A549 (cell line): ENCODE measurements at regions not wholly inside any gene's neighbourhood (a gene's known extent, or its start where the extent isn't known, plus 50 kb on each side); places are given as distances from the start of the nearest gene placed in this dataset.

Experiments
- ATAC-seq, 2 experiments: fragments of 200-7000 bp in 1 of 2; fragments of >200 bp in 1 of 2; cut with Nextera tagmentation in 1 of 2; cut with Tn5 transposase in 1 of 2; 3 replicates each; pipeline versions ENCODE4 v1.8.0 to v1.9.1; 2018 to 2020; ENCODE audit warnings: mild to moderate bottlenecking in 1 of 2, moderate library complexity in 1 of 2
- CTCF ChIA-PET: fragments of 300-600 bp; sonication (Branson Sonifier 250); formaldehyde crosslinking; extraction: SDS; loops from one replicate; lab custom pipeline; 2021; ENCODE audit warnings: antibody characterized with exemption, inconsistent platforms; lab: Yijun Ruan, JAX
- POLR2A ChIA-PET: fragments of 350-600 bp; formaldehyde crosslinking; extraction: SDS; loops from one replicate; lab custom pipeline; 2021; ENCODE audit warnings: antibody characterized with exemption, inconsistent platforms; lab: Yijun Ruan, JAX
- DNase-seq, 2 experiments: peaks; one replicate each; pipeline versions ENCODE4 v3.0.0 to v3.0.0-alpha.2; 2011 to 2016; ENCODE audit warnings: low read depth in 1 of 2, low spot score in 1 of 2
- FAIRE-seq: peaks from 2 replicates; lab custom pipeline; 2011; peaks lifted over from hg19 to GRCh38; lab: Jason Lieb, UNC
- H3K27ac ChIP-seq, 2 experiments: fragments of >200 bp; sonication (Bioruptor Twin); formaldehyde crosslinking; 3 replicates each; pipeline ENCODE4 v1.5.1; 2016 to 2017
- H3K4me1 ChIP-seq: fragments of >200 bp; sonication (Bioruptor Twin); formaldehyde crosslinking; 3 replicates; pipeline ENCODE4 v1.6.1; 2016
- H3K4me2 ChIP-seq: fragments of >200 bp; sonication (Bioruptor Twin); formaldehyde crosslinking; 3 replicates; pipeline ENCODE4 v1.6.1; 2016
- H3K4me3 ChIP-seq: fragments of >200 bp; sonication (Bioruptor Twin); formaldehyde crosslinking; 3 replicates; pipeline ENCODE4 v1.5.1; 2016
- H3K9me3 ChIP-seq: fragments of >200 bp; sonication (Bioruptor Twin); formaldehyde crosslinking; 3 replicates; pipeline ENCODE4 v1.6.1; 2016
- BHLHE40 ChIP-seq: IDR thresholded peaks from 2 replicates; pipeline ENCODE4 v1.6.1; 2012; ENCODE audit warnings: low read depth, low read length, inconsistent platforms
- CBX2 ChIP-seq: fragments of 200-600 bp; sonication (generic); IDR thresholded peaks from 2 replicates; pipeline ENCODE4 v1.6.1; 2016; ENCODE audit warnings: low read depth, mild to moderate bottlenecking, borderline replicate concordance
- CEBPB ChIP-seq, 2 experiments: fragments of >200 bp in 1 of 2; sonication (Bioruptor Twin) in 1 of 2; formaldehyde crosslinking in 1 of 2; IDR thresholded peaks; 2 replicates each; pipeline ENCODE4 v1.6.1; 2012 to 2016
- CHD2 ChIP-seq: fragments of 150-350 bp; IDR thresholded peaks from 2 replicates; pipeline ENCODE4 v1.6.1; 2014; ENCODE audit warnings: low read length; ENCODE audit not compliant: partially characterized antibody
- CTCF ChIP-seq: fragments of >200 bp; sonication (Bioruptor Twin); formaldehyde crosslinking; IDR thresholded peaks from 3 replicates; pipeline ENCODE4 v1.5.1; 2016
- EHMT2 ChIP-seq: fragments of 200-600 bp; sonication (generic); IDR thresholded peaks from 2 replicates; pipeline ENCODE4 v1.6.1; 2016; ENCODE audit warnings: antibody characterized with exemption, low read depth, mild to moderate bottlenecking, moderate library complexity
- EP300 ChIP-seq, 2 experiments: fragments of >200 bp; sonication (Bioruptor Twin); formaldehyde crosslinking; IDR thresholded peaks; 2 replicates in 1 of 2; 3 replicates in 1 of 2; pipeline ENCODE4 v1.6.1; 2016 to 2017
- FOSL2 ChIP-seq, 2 experiments: fragments of 450-650 bp in 1 of 2; fragments of >200 bp in 1 of 2; sonication (Bioruptor Twin) in 1 of 2; formaldehyde crosslinking; IDR thresholded peaks; 2 replicates each; pipeline versions ENCODE4 v1.5.0 to v1.6.1; 2016 to 2020; ENCODE audit warnings: mild to moderate bottlenecking in 1 of 2, moderate library complexity in 1 of 2
- HDAC2 ChIP-seq: fragments of 200-600 bp; sonication (generic); IDR thresholded peaks from 2 replicates; pipeline ENCODE4 v1.6.1; 2016
- HES2 ChIP-seq: fragments of >200 bp; sonication (Bioruptor Twin); formaldehyde crosslinking; IDR thresholded peaks from 2 replicates; pipeline ENCODE4 v1.6.1; 2016
- HEYL ChIP-seq: fragments of 250-450 bp; sonication (Bioruptor Pico); IDR thresholded peaks from 2 replicates; pipeline ENCODE4 v1.8.0; 2021; ENCODE audit warnings: mild to moderate bottlenecking, moderate library complexity
- HMGXB4 ChIP-seq: fragments of 250-450 bp; sonication (Bioruptor Pico); IDR thresholded peaks from 2 replicates; pipeline ENCODE4 v1.5.0; 2021; ENCODE audit warnings: mild to moderate bottlenecking, moderate library complexity, borderline replicate concordance
- POLR2AphosphoS2 ChIP-seq: conservative IDR thresholded peaks from 2 replicates; pipeline ENCODE4 v1.6.1; 2012; ENCODE audit warnings: low read length, improper control_type of control experiment, inconsistent platforms
- RARB ChIP-seq: fragments of 250-450 bp; sonication (Bioruptor Pico); IDR thresholded peaks from 2 replicates; pipeline ENCODE4 v1.8.0; 2021; ENCODE audit warnings: mild to moderate bottlenecking, moderate library complexity
- RCOR1 ChIP-seq: fragments of 150-350 bp; IDR thresholded peaks from 2 replicates; pipeline ENCODE4 v1.6.1; 2014; ENCODE audit warnings: antibody characterized with exemption, low read length, low read depth
- RNF2 ChIP-seq: fragments of 200-600 bp; sonication (generic); IDR thresholded peaks from 2 replicates; pipeline ENCODE4 v1.6.1; 2016; ENCODE audit warnings: low read depth, mild to moderate bottlenecking, antibody characterized with exemption, moderate library complexity, borderline replicate concordance
- TFCP2L1 ChIP-seq: fragments of 250-450 bp; sonication (Bioruptor Pico); IDR thresholded peaks from 2 replicates; pipeline ENCODE4 v1.5.0; 2021; ENCODE audit warnings: mild to moderate bottlenecking
- TP53 ChIP-seq: fragments of 250-450 bp; sonication (Bioruptor Pico); IDR thresholded peaks from 2 replicates; pipeline ENCODE4 v1.5.0; 2021; ENCODE audit warnings: mild to moderate bottlenecking, moderate library complexity
- ZFP36 ChIP-seq: fragments of 450-650 bp; IDR thresholded peaks from 2 replicates; pipeline ENCODE4 v1.6.1; 2014; ENCODE audit warnings: borderline replicate concordance; ENCODE audit not compliant: partially characterized antibody
- WGBS: methylation state at CpG from one replicate; pipeline ENCODE4 v1.1.6; 2017; ENCODE audit errors: missing lambda C conversion rate; 5-methylcytosine and 5-hydroxymethylcytosine counted together
- TF ChIP-seq, protein P1 (sequence below): fragments of 250-450 bp; sonication (Bioruptor Pico); IDR thresholded peaks from 2 replicates; pipeline ENCODE4 v1.5.0; 2020; ENCODE audit warnings: low read depth, mild to moderate bottlenecking, moderate library complexity

GRCh38 chr12:80045594-80045993 lies 53.7 kb upstream of the OTOGL start:
- no peak overlapping the region for H3K4me3 ChIP-seq
- H3K9me3 ChIP-seq, result no peaks in the 10 kb centered on the region
- no peak for TF ChIP-seq HMGXB4 (CRISPR knock-in tag)
- no peak for TF ChIP-seq EHMT2
- TF ChIP-seq HEYL (CRISPR knock-in tag), result no peak
- WGBS, result 49% methylated on average over 3 of the region's 3 CpGs
- ATAC-seq (no peak), DNase-seq (no peak), FAIRE-seq (no peak)
- ChIA-PET CTCF (interaction anchor here (1.3 kb wide), 1 partner anchor 14 kb away, joined by 4 read pairs; no protein-coding TSS in a partner anchor), POLR2A (no interaction called here)
- H3K4me2 ChIP-seq, result no peak overlapping the region
- no peak overlapping the region for H3K27ac ChIP-seq
- H3K4me1 ChIP-seq, result no peaks in the 10 kb centered on the region

- Histone ChIP-seq H3K4me2 (no peak overlapping the region), H3K4me1 (no peaks in the 10 kb centered on the region), H3K27ac (no peak overlapping the region)
- no peak for FAIRE-seq
- no peak for TF ChIP-seq BHLHE40
- TF ChIP-seq FOSL2 (IDR thresholded peaks at IDR 0.05), result no peak
- TF ChIP-seq FOSL2 (CRISPR knock-in tag; IDR thresholded peaks at IDR 0.05), result peak; percentile 57; the same call in 1 of the 2 replicates
- no peak for TF ChIP-seq HDAC2
- TF ChIP-seq CHD2, result no peak
- TF ChIP-seq, all 56 proteins: peak for 1
- 71% methylated on average over 1 of the region's 1 CpG for WGBS
- no peak for DNase-seq
- no peaks in the 10 kb centered on the region for H3K9me3 ChIP-seq
- ChIA-PET POLR2A (no interaction called here), CTCF (interaction anchor here (1.3 kb wide), 1 partner anchor 15 kb away, joined by 4 read pairs; no protein-coding TSS in a partner anchor)
- ATAC-seq, result no peak; a peak in 1 of 6 replicates
- no peak overlapping the region for H3K4me3 ChIP-seq
These were observed 54.7 kb upstream of the OTOGL start for GRCh38 chr12:80044694-80045046.

- Histone ChIP-seq H3K4me1 (no peaks in the 10 kb centered on the region), H3K9me3 (no peaks in the 10 kb centered on the region), H3K4me2 (no peak overlapping the region), H3K4me3 (no peak overlapping the region), H3K27ac (no peak overlapping the region)
- FAIRE-seq (no peak), ATAC-seq (no peak), DNase-seq (no peak)
- TF ChIP-seq EP300 (IDR thresholded peaks at IDR 0.05) (no peak), ZFP36 (no peak), POLR2AphosphoS2 (no peak)
- TF ChIP-seq, protein P1, sequence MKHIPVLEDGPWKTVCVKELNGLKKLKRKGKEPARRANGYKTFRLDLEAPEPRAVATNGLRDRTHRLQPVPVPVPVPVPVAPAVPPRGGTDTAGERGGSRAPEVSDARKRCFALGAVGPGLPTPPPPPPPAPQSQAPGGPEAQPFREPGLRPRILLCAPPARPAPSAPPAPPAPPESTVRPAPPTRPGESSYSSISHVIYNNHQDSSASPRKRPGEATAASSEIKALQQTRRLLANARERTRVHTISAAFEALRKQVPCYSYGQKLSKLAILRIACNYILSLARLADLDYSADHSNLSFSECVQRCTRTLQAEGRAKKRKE (CRISPR knock-in tag), result no peak
- CTCF ChIA-PET, result interaction anchor here (1.2 kb wide), 1 partner anchor 228 kb away, joined by 3 read pairs; no protein-coding TSS in a partner anchor
- POLR2A ChIA-PET, result no interaction called here
- WGBS, result 52% methylated on average over 4 of the region's 4 CpGs
These were observed 57.6 kb upstream of the OTOGL start for GRCh38 chr12:80041692-80042091.

DNA sequence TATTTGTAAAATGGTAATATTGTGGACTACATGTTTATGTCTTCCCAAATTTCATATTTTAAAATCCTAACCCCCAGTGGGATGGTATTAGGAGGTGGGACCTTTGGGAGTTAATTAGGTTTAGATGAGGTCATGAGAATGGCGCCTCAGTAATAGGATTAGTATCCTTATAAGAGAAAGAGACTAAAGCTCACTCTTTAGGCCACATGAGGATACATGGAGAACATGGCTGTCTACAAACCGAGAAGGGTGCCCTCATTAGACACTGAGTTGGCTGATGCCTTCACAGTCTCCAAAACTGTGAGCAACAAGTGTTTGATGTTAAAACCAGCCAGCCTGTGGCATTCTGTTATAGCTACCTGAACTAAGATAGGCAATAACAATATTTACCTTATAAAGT lies 58.3 kb upstream of the OTOGL start:
- no peak for ATAC-seq
- no peak overlapping the region for H3K4me3 ChIP-seq
- FAIRE-seq, result no peak
- no peaks in the 10 kb centered on the region for H3K9me3 ChIP-seq
- no peaks in the 10 kb centered on the region for H3K4me1 ChIP-seq
- no peak for DNase-seq
- no peak overlapping the region for H3K27ac ChIP-seq
- TF ChIP-seq HDAC2, result no peak
- no peak for TF ChIP-seq TP53 (CRISPR knock-in tag)
- CTCF ChIA-PET, result interaction anchor here (1.2 kb wide), 1 partner anchor 229 kb away, joined by 3 read pairs; no protein-coding TSS in a partner anchor
- 64% methylated on average over 2 of the region's 2 CpGs for WGBS
- no peak overlapping the region for H3K4me2 ChIP-seq
- POLR2A ChIA-PET, result no interaction called here

DNA sequence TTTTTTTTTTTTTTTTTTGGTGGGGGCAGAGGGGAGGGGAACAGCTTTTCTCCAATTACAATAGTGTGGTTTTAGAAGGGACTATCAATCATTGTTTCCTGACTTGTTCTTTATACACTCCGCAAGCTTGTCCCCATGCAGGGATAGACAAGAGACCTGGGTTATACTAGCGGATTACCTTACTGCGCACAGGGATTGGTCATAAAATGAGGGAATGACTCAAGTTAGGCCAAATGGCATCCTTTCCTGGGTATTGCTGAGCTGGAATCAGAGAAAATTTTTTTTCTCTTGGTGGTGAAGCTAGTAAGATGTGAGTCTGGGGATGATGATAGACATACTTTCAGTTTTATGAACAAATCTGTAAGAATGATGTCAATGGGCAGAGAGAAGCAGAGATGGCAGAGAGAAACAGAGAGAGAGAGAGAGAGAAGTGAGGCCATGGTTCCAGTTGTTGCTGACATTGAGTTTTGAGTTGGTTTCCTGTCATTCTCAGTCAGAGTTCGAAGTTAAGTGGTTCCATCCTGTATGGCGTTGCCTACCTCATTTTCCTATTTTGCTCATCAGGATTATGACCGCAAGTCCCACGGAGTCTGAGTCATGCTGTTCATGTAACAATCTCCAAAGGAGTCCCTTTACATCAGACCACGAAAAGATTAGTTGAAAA lies 59.1 kb upstream of the OTOGL start:
- no peak for DNase-seq
- FAIRE-seq, result no peak
- H3K4me3 ChIP-seq, result no peak overlapping the region
- ATAC-seq, result no peak
- H3K9me3 ChIP-seq, result no peaks in the 10 kb centered on the region
- H3K27ac ChIP-seq, result no peak overlapping the region
- ChIA-PET CTCF (no interaction called here), POLR2A (interaction anchor here (0.6 kb wide), 1 partner anchor 656 kb away, joined by 5 read pairs; no protein-coding TSS in a partner anchor)
- WGBS, result 74% methylated on average over 8 of the region's 8 CpGs
- H3K4me1 ChIP-seq, result no peaks in the 10 kb centered on the region
- H3K4me2 ChIP-seq, result no peak overlapping the region
- TF ChIP-seq CTCF (no peak), CEBPB (IDR thresholded peaks at IDR 0.05) (no peak), RNF2 (no peak), CBX2 (no peak), TFCP2L1 (no peak), HES2 (no peak), HDAC2 (no peak), RARB (CRISPR knock-in tag) (no peak), TP53 (CRISPR knock-in tag) (no peak), RCOR1 (no peak)
